ENCODE measurements at regions not wholly inside any gene's neighbourhood (a gene's known extent, or its start where the extent isn't known, plus 50 kb on each side); places are given as distances from the start of the nearest gene placed in this dataset.
A peak's percentile ranks its signal among the peaks of the same experiment; 100 is the strongest.
"Not testable (repeated sequence)": the region's sequence is repeated elsewhere in the genome, so short reads cannot be mapped to it uniquely, and the experiment has no call there.

GRCh38 chr22:34841911-34842310 is 224.0 kb upstream of the ISX start:
- H3K27me3 ChIP-seq (ENCODE audit: control insufficient read depth, insufficient read depth, low read length): no peaks in the 10 kb centered on the region
- H3K4me1 ChIP-seq (ENCODE audit: control insufficient read depth in 2 of 3, insufficient read depth in 2 of 3, low read depth in 1 of 3, low read length in 3 of 3): no peaks in the 10 kb centered on the region
- H3K36me3 ChIP-seq (ENCODE audit: control insufficient read depth in 2 of 3, insufficient read depth in 3 of 3, low read length in 3 of 3): no peaks in the 10 kb centered on the region
- FAIRE-seq (no peak), DNase-seq (no peak)
- intact Hi-C loops (cut with DNase I): no loop called here
- no peak for TF ChIP-seq CTCF (IDR thresholded peaks at IDR 0.05; ENCODE audit: borderline replicate concordance, extremely low read depth, insufficient read depth)
- no peak overlapping the region for H3K9ac ChIP-seq (ENCODE audit: low read length in 3 of 3)
- no peaks in the 10 kb centered on the region for H3K9me3 ChIP-seq (ENCODE audit: control insufficient read depth in 2 of 3, insufficient read depth in 1 of 3, low read length in 3 of 3)
- no peak overlapping the region for H3K4me3 ChIP-seq (ENCODE audit: low read length in 3 of 3)
- H3K27ac ChIP-seq (ENCODE audit: low read depth in 2 of 2, low read length in 2 of 2): no peak overlapping the region

GRCh38 chr22:34842630-34843029 is 223.3 kb upstream of the ISX start:
- no peak overlapping the region for H3K27ac ChIP-seq (ENCODE audit: low read depth in 2 of 2, low read length in 2 of 2)
- no peak overlapping the region for H3K4me3 ChIP-seq (ENCODE audit: low read length in 3 of 3)
- intact Hi-C loops (cut with DNase I): no loop called here
- H3K4me1 ChIP-seq (ENCODE audit: control insufficient read depth in 2 of 3, insufficient read depth in 2 of 3, low read depth in 1 of 3, low read length in 3 of 3): no peaks in the 10 kb centered on the region
- H3K9ac ChIP-seq (ENCODE audit: low read length in 3 of 3): no peak overlapping the region
- no peak for FAIRE-seq
- H3K36me3 ChIP-seq (ENCODE audit: control insufficient read depth in 2 of 3, insufficient read depth in 3 of 3, low read length in 3 of 3): no peaks in the 10 kb centered on the region
- peak; percentile 2 for TF ChIP-seq CTCF (IDR thresholded peaks at IDR 0.05; ENCODE audit: borderline replicate concordance, extremely low read depth, insufficient read depth)
- no peak for DNase-seq
- H3K9me3 ChIP-seq (ENCODE audit: control insufficient read depth in 2 of 3, insufficient read depth in 1 of 3, low read length in 3 of 3): no peaks in the 10 kb centered on the region
- H3K27me3 ChIP-seq (ENCODE audit: control insufficient read depth, insufficient read depth, low read length): no peaks in the 10 kb centered on the region

DNA sequence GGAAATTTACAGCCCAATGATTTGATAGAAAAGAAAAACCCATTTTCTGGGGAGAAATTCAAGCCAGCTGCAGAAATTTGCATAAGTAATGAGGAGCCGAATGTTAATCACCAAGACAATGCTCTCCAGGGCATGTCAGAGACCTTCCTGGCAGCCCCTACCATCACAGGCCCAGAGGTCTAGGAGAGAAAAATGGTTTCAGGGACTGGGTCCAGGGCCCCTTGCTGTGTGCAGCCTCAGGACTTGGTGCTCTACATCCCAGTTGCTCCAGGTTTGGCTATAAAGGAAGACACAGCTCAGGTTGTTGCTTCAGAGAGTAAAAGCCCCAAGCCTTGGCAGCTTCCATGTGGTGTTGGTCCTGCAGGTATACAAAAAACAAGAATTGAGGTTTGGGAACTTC is 222.2 kb upstream of the ISX start:
- DNase-seq; intact Hi-C loops (cut with DNase I); H3K4me1 ChIP-seq (ENCODE audit: control insufficient read depth in 2 of 3, insufficient read depth in 2 of 3, low read depth in 1 of 3, low read length in 3 of 3); H3K36me3 ChIP-seq (ENCODE audit: control insufficient read depth in 2 of 3, insufficient read depth in 3 of 3, low read length in 3 of 3); FAIRE-seq; H3K9me3 ChIP-seq (ENCODE audit: control insufficient read depth in 2 of 3, insufficient read depth in 1 of 3, low read length in 3 of 3); H3K27ac ChIP-seq (ENCODE audit: low read depth in 2 of 2, low read length in 2 of 2); H3K9ac ChIP-seq (ENCODE audit: low read length in 3 of 3); H3K4me3 ChIP-seq (ENCODE audit: low read length in 3 of 3); H3K27me3 ChIP-seq (ENCODE audit: control insufficient read depth, insufficient read depth, low read length): not testable (repeated sequence)

DNA sequence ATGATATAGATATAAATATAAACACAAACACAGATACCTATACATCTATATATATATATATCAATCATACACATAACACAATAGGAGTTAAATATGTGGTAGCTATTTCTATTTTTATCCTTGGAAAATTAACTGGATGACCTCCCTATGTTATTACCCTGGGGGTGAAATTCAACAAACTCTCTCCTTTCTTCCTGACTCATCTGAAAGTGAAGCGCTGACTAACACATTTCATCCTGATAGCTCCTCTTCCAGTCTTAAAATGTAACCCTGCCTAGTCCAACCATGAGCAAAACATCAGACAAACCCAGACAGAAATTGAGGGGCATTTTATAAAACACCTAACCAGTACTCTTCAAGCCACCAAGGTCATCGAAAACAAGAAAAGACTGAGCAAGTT is 220.6 kb upstream of the ISX start:
- no peaks in the 10 kb centered on the region for H3K27me3 ChIP-seq (ENCODE audit: control insufficient read depth, insufficient read depth, low read length)
- DNase-seq: no peak
- H3K9me3 ChIP-seq (ENCODE audit: control insufficient read depth in 2 of 3, insufficient read depth in 1 of 3, low read length in 3 of 3): no peaks in the 10 kb centered on the region
- no peaks in the 10 kb centered on the region for H3K36me3 ChIP-seq (ENCODE audit: control insufficient read depth in 2 of 3, insufficient read depth in 3 of 3, low read length in 3 of 3)
- H3K4me3 ChIP-seq (ENCODE audit: low read length in 3 of 3): no peak overlapping the region
- no peak overlapping the region for H3K9ac ChIP-seq (ENCODE audit: low read length in 3 of 3)
- H3K4me1 ChIP-seq (ENCODE audit: control insufficient read depth in 2 of 3, insufficient read depth in 2 of 3, low read depth in 1 of 3, low read length in 3 of 3): no peaks in the 10 kb centered on the region
- FAIRE-seq: no peak
- TF ChIP-seq CTCF (IDR thresholded peaks at IDR 0.05; ENCODE audit: borderline replicate concordance, extremely low read depth, insufficient read depth): no peak
- intact Hi-C loops (cut with DNase I): no loop called here
- no peak overlapping the region for H3K27ac ChIP-seq (ENCODE audit: low read depth in 2 of 2, low read length in 2 of 2)
